ENCODE measurements at regions not wholly inside any gene's neighbourhood (a gene's known extent, or its start where the extent isn't known, plus 50 kb on each side); places are given as distances from the start of the nearest gene placed in this dataset.

DNA sequence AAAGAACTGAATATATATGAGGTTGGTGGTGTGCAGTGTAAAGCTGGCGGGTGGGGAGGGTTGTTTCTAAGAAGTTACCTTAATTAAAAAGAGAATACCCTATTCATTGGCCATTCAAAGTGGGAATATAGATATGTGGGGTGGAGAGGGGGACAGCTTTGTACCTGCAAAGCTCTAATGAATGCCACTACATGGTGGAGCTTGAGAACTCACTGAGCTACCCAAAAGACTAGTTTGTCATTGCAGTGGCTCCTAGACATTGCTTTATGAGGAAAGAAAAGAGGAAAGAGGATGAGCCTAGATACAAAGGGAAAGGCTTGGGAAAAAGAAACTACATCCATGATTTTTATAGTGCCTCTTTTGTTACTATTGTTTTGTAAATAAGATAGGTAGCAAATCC lies 209.9 kb upstream of the SPRY1 start:
- TF ChIP-seq, protein P1, sequence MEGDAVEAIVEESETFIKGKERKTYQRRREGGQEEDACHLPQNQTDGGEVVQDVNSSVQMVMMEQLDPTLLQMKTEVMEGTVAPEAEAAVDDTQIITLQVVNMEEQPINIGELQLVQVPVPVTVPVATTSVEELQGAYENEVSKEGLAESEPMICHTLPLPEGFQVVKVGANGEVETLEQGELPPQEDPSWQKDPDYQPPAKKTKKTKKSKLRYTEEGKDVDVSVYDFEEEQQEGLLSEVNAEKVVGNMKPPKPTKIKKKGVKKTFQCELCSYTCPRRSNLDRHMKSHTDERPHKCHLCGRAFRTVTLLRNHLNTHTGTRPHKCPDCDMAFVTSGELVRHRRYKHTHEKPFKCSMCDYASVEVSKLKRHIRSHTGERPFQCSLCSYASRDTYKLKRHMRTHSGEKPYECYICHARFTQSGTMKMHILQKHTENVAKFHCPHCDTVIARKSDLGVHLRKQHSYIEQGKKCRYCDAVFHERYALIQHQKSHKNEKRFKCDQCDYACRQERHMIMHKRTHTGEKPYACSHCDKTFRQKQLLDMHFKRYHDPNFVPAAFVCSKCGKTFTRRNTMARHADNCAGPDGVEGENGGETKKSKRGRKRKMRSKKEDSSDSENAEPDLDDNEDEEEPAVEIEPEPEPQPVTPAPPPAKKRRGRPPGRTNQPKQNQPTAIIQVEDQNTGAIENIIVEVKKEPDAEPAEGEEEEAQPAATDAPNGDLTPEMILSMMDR (conservative IDR thresholded peaks at IDR 0.05; ENCODE audit: low read depth, low read length), result no peak
- TF ChIP-seq EZH2 (IDR thresholded peaks at IDR 0.05; ENCODE audit: borderline replicate concordance, low read depth, low read length, poor library complexity, severe bottlenecking), result no peak
- Histone ChIP-seq H3K9me3 (ENCODE audit: low read depth, low read length, poor library complexity, severe bottlenecking) (no peaks in the 10 kb centered on the region), H3K27me3 (replicated peaks; ENCODE audit: insufficient read depth, low read depth, low read length, poor library complexity) (no peaks in the 10 kb centered on the region), H3K4me3 (ENCODE audit: low read depth, low read length, poor library complexity, severe bottlenecking) (no peak overlapping the region), H3K4me1 (ENCODE audit: insufficient read depth, low read length, poor library complexity, severe bottlenecking) (peaks cover 3% of the 10 kb centered on the region), H3K27ac (ENCODE audit: low read depth, low read length, poor library complexity, severe bottlenecking) (no peak overlapping the region), H3K36me3 (ENCODE audit: insufficient read depth, low read length, poor library complexity, severe bottlenecking) (no peaks in the 10 kb centered on the region)
- ChIA-PET CTCF (no interaction called here), POLR2A (ENCODE audit: low non-redundant PET) (no interaction called here)
- intact Hi-C loops (cut with micrococcal nuclease; ENCODE audit: unreplicated experiment), result no loop called here
- no peak for DNase-seq (ENCODE audit: low spot score)
- no TSS peak for BruUV-seq (replicated peaks)

DNA sequence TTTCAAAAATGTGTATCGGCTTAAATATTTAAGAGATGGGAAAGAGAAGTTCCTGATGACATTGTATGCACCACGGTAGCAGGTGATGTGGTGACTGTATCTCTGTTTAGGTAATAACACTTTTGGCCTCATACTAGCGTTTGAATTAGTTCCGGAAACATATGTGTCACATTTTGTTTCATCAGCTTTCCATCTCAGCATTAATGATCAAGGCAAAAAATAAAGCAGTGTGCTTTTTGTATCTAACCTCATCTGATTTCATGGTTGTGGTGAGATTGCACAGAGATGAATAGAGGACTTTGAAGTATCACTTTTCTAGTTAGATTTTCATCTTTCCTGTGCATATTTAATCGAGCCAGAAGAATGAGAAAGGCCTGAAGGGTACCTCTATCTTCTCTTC lies 206.4 kb upstream of the SPRY1 start:
- CTCF ChIA-PET, result no interaction called here
- no TSS peak for BruUV-seq (replicated peaks)
- intact Hi-C loops (cut with micrococcal nuclease; ENCODE audit: unreplicated experiment), result no loop called here
- no peaks in the 10 kb centered on the region for H3K36me3 ChIP-seq (ENCODE audit: insufficient read depth, low read length, poor library complexity, severe bottlenecking)
- POLR2A ChIA-PET (ENCODE audit: low non-redundant PET), result no interaction called here
- H3K27me3 ChIP-seq (replicated peaks; ENCODE audit: insufficient read depth, low read depth, low read length, poor library complexity), result no peaks in the 10 kb centered on the region
- H3K4me1 ChIP-seq (ENCODE audit: insufficient read depth, low read length, poor library complexity, severe bottlenecking), result no peaks in the 10 kb centered on the region
- TF ChIP-seq, protein P1 (conservative IDR thresholded peaks at IDR 0.05; ENCODE audit: low read depth, low read length), result no peak
- no peak for TF ChIP-seq EZH2 (IDR thresholded peaks at IDR 0.05; ENCODE audit: borderline replicate concordance, low read depth, low read length, poor library complexity, severe bottlenecking)
- no peak overlapping the region for H3K4me3 ChIP-seq (ENCODE audit: low read depth, low read length, poor library complexity, severe bottlenecking)
- H3K9me3 ChIP-seq (ENCODE audit: low read depth, low read length, poor library complexity, severe bottlenecking), result no peaks in the 10 kb centered on the region
- no peak overlapping the region for H3K27ac ChIP-seq (ENCODE audit: low read depth, low read length, poor library complexity, severe bottlenecking)
- DNase-seq (ENCODE audit: low spot score), result no peak

GRCh38 chr4:123191728-123192127 lies 204.9 kb upstream of the SPRY1 start:
- Histone ChIP-seq H3K9me3 (ENCODE audit: low read depth, low read length, poor library complexity, severe bottlenecking) (no peaks in the 10 kb centered on the region), H3K4me1 (ENCODE audit: insufficient read depth, low read length, poor library complexity, severe bottlenecking) (no peaks in the 10 kb centered on the region), H3K27me3 (replicated peaks; ENCODE audit: insufficient read depth, low read depth, low read length, poor library complexity) (no peaks in the 10 kb centered on the region), H3K27ac (ENCODE audit: low read depth, low read length, poor library complexity, severe bottlenecking) (no peak overlapping the region), H3K36me3 (ENCODE audit: insufficient read depth, low read length, poor library complexity, severe bottlenecking) (no peaks in the 10 kb centered on the region), H3K4me3 (ENCODE audit: low read depth, low read length, poor library complexity, severe bottlenecking) (no peak overlapping the region)
- BruUV-seq (replicated peaks), result no TSS peak
- ChIA-PET POLR2A (ENCODE audit: low non-redundant PET) (no interaction called here), CTCF (interaction anchor here (0.6 kb wide), 2 partner anchors 64 to 205 kb away, joined by 3 to 4 read pairs; partner anchors contain the start of gene SPRY1)
- no peak for DNase-seq (ENCODE audit: low spot score)
- intact Hi-C loops (cut with micrococcal nuclease; ENCODE audit: unreplicated experiment), result no loop called here
- TF ChIP-seq, protein P1 (conservative IDR thresholded peaks at IDR 0.05; ENCODE audit: low read depth, low read length), result no peak
- no peak for TF ChIP-seq EZH2 (IDR thresholded peaks at IDR 0.05; ENCODE audit: borderline replicate concordance, low read depth, low read length, poor library complexity, severe bottlenecking)

All from A673 (cell line).